MM.1S (cell line): ENCODE measurements at regions not wholly inside any gene's neighbourhood (a gene's known extent, or its start where the extent isn't known, plus 50 kb on each side); places are given as distances from the start of the nearest gene placed in this dataset.

Source experiments
- DNase-seq: peaks from one replicate; pipeline ENCODE4 v3.0.0-alpha.2; 2015
- H2AFZ ChIP-seq: fragments of 300-600 bp; sonication (generic); 2 replicates; pipeline ENCODE4 v1.6.0; 2016; ENCODE audit warnings: antibody characterized with exemption, low read length
- H3F3A ChIP-seq: fragments of 300-600 bp; sonication (generic); 2 replicates; pipeline ENCODE4 v1.6.1; 2016; ENCODE audit warnings: mild to moderate bottlenecking, antibody characterized with exemption, low read length, moderate library complexity, mixed read lengths; ENCODE audit not compliant: insufficient read depth
- H3K27ac ChIP-seq: fragments of 300-600 bp; sonication (generic); 2 replicates; pipeline ENCODE4 v1.5.1; 2016; ENCODE audit warnings: mild to moderate bottlenecking, low read length
- H3K27me3 ChIP-seq: fragments of 300-600 bp; sonication (generic); replicated peaks from 2 replicates; pipeline ENCODE4 v1.6.0; 2016; ENCODE audit warnings: low read length; ENCODE audit not compliant: insufficient read depth
- H3K36me3 ChIP-seq: fragments of 300-600 bp; sonication (generic); replicated peaks from 2 replicates; pipeline ENCODE4 v1.6.1; 2016; ENCODE audit warnings: mild to moderate bottlenecking, low read length, mixed read lengths; ENCODE audit not compliant: insufficient read depth
- H3K4me1 ChIP-seq: fragments of 300-600 bp; sonication (generic); 2 replicates; pipeline ENCODE4 v1.6.1; 2016; ENCODE audit warnings: low read length, mixed read lengths
- H3K4me2 ChIP-seq: fragments of 300-600 bp; sonication (generic); 2 replicates; pipeline ENCODE4 v1.6.0; 2016; ENCODE audit warnings: low read depth, low read length
- H3K4me3 ChIP-seq: fragments of 300-600 bp; sonication (generic); 2 replicates; pipeline ENCODE4 v1.5.1; 2016; ENCODE audit warnings: low read length, mixed read lengths
- H3K79me2 ChIP-seq: fragments of 300-600 bp; sonication (generic); 2 replicates; pipeline ENCODE4 v1.6.1; 2016; ENCODE audit warnings: mixed run types, low read length, mixed read lengths
- H3K9ac ChIP-seq: fragments of 300-600 bp; sonication (generic); 2 replicates; pipeline ENCODE4 v1.6.1; 2016; ENCODE audit warnings: low read length, mixed read lengths
- H3K9me2 ChIP-seq: fragments of 300-600 bp; sonication (generic); replicated peaks from 2 replicates; pipeline ENCODE4 v1.6.1; 2016; ENCODE audit warnings: mild to moderate bottlenecking, low read length, mixed read lengths; ENCODE audit not compliant: insufficient read depth
- H3K9me3 ChIP-seq: fragments of 300-600 bp; sonication (generic); replicated peaks from 2 replicates; pipeline ENCODE4 v1.6.1; 2016; ENCODE audit warnings: mild to moderate bottlenecking, low read length, mixed read lengths; ENCODE audit not compliant: insufficient read depth
- H4K20me1 ChIP-seq: fragments of 300-600 bp; sonication (generic); 2 replicates; pipeline ENCODE4 v1.6.1; 2016; ENCODE audit warnings: mild to moderate bottlenecking, low read length, moderate library complexity, mixed read lengths; ENCODE audit not compliant: insufficient read depth
- CTCF ChIP-seq: fragments of 300-600 bp; sonication (generic); IDR thresholded peaks from 2 replicates; pipeline ENCODE4 v1.5.1; 2016; ENCODE audit warnings: antibody characterized with exemption, low read length, mixed read lengths
- EZH2 ChIP-seq: fragments of 300-600 bp; sonication (generic); optimal IDR thresholded peaks from 2 replicates; pipeline ENCODE3; 2017; ENCODE audit warnings: low read depth, mild to moderate bottlenecking, antibody characterized with exemption, low read length, mixed read lengths
- EZH2phosphoT487 ChIP-seq: fragments of 300-600 bp; sonication (generic); IDR thresholded peaks from 2 replicates; pipeline ENCODE4 v1.6.1; 2018; ENCODE audit warnings: antibody characterized with exemption, low read length

DNA sequence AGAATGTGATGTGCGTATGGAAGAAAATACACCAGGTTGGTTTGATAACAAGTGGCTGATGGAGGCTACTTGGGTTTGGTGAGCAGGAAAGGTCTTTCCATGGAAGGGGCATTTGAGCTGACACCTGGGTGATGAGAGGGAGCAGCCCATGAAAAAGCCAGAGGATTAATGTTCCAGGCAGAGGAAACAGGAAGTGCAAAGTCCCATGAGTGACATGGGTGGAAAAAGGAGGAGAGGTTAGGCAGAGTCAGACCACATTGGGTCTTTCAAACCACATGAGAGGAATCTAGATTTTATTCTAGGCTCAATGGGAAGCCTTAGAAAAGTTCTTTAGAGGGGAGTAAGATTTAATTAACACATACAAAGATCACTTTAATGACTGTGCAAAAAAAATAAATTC lies 195.7 kb downstream of the LRATD1 start:
- H3K4me3 ChIP-seq: no peak overlapping the region
- H3K79me2 ChIP-seq: no peaks in the 10 kb centered on the region
- DNase-seq: no peak
- no peak overlapping the region for H3K27ac ChIP-seq
- no peaks in the 10 kb centered on the region for H3K27me3 ChIP-seq
- H3K4me2 ChIP-seq: no peak overlapping the region
- H2AFZ ChIP-seq: no peak overlapping the region
- TF ChIP-seq EZH2phosphoT487 (no peak), CTCF (no peak), EZH2 (no peak)
- no peaks in the 10 kb centered on the region for H4K20me1 ChIP-seq
- H3F3A ChIP-seq: no peaks in the 10 kb centered on the region
- no peaks in the 10 kb centered on the region for H3K9me3 ChIP-seq
- no peaks in the 10 kb centered on the region for H3K36me3 ChIP-seq
- H3K4me1 ChIP-seq: no peaks in the 10 kb centered on the region
- no peaks in the 10 kb centered on the region for H3K9me2 ChIP-seq
- no peak overlapping the region for H3K9ac ChIP-seq

DNA sequence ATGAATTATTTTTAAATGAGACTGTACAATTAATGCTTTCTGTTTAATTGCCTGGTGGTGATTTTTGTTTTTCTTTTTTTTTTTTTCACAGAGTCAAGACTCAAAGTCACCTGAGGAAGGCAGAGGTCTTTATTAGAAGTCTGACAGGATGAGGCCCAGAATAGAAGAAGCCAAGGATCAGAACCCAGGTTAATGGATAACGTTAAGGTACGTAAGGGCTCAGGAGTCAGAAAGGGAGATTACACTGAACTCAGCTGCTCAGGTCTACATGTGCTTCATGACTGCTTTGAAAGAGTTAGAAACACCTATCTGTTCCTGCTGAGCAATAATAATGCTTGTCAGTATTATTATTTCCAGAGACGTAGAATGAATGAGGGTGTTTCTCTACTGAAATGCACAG lies 196.5 kb downstream of the LRATD1 start:
- H3F3A ChIP-seq: no peaks in the 10 kb centered on the region
- no peaks in the 10 kb centered on the region for H3K36me3 ChIP-seq
- H3K9ac ChIP-seq: no peak overlapping the region
- no peaks in the 10 kb centered on the region for H3K9me2 ChIP-seq
- no peak overlapping the region for H3K27ac ChIP-seq
- no peak for TF ChIP-seq CTCF
- TF ChIP-seq EZH2: no peak
- no peak for TF ChIP-seq EZH2phosphoT487
- H3K4me3 ChIP-seq: no peak overlapping the region
- no peak overlapping the region for H2AFZ ChIP-seq
- H3K9me3 ChIP-seq: no peaks in the 10 kb centered on the region
- no peaks in the 10 kb centered on the region for H3K4me1 ChIP-seq
- H4K20me1 ChIP-seq: no peaks in the 10 kb centered on the region
- no peaks in the 10 kb centered on the region for H3K27me3 ChIP-seq
- H3K4me2 ChIP-seq: no peak overlapping the region
- DNase-seq: no peak
- no peaks in the 10 kb centered on the region for H3K79me2 ChIP-seq

DNA sequence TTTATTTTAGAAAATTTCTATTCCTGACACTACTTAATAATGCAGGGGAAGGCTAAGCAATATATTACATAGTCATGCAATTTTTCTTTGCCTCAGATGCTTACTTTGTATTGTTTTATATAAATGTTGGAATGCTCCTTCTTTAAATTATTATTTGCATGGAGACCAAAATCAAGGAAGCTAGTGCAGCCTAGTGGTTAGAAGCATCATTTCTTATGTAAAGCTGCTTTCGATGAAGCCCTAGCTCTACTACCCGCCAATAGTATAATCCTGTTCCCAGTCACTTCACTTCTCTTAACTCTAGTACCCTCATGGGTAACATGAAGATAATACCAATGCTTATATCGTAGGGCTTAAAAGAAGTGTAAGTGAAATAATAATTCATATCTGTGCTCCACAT lies 198.9 kb downstream of the LRATD1 start:
- no peak overlapping the region for H3K27ac ChIP-seq
- H3K9me2 ChIP-seq: no peaks in the 10 kb centered on the region
- H3K4me3 ChIP-seq: no peak overlapping the region
- DNase-seq: no peak
- no peak overlapping the region for H3K4me2 ChIP-seq
- no peaks in the 10 kb centered on the region for H4K20me1 ChIP-seq
- H2AFZ ChIP-seq: no peak overlapping the region
- H3K9ac ChIP-seq: no peak overlapping the region
- no peaks in the 10 kb centered on the region for H3K4me1 ChIP-seq
- no peaks in the 10 kb centered on the region for H3F3A ChIP-seq
- H3K79me2 ChIP-seq: no peaks in the 10 kb centered on the region
- H3K36me3 ChIP-seq: no peaks in the 10 kb centered on the region
- no peaks in the 10 kb centered on the region for H3K9me3 ChIP-seq
- TF ChIP-seq EZH2phosphoT487 (no peak), EZH2 (no peak), CTCF (no peak)
- no peaks in the 10 kb centered on the region for H3K27me3 ChIP-seq
